ENCODE measurements at regions not wholly inside any gene's neighbourhood (a gene's known extent, or its start where the extent isn't known, plus 50 kb on each side); places are given as distances from the start of the nearest gene placed in this dataset.

GRCh38 chr16:5496013-5496412 is 398.4 kb upstream of the EEF2KMT start:
- no peak for DNase-seq

DNA sequence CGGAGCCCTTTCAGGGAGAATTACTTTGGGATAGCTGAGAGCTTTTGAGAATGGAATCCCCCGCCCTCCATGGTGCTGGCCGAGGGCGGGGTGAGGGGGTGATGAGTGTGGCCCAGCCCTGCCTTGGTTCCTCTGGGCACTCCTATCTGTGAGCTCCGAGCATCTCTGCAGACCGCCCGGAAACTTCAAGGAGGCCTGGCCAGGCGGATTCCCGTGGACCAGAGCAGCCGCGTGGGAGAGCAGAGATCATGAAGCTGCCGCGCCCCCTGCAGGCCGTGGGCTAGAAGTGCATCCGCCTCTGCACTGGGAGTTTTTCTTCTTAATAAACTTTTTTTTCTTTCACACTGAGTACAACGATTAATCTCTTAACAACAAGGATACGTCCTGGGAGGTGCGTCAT is 392.9 kb upstream of the EEF2KMT start:
- peak; percentile 7 for DNase-seq

GRCh38 chr16:5488581-5488980 is 391.0 kb upstream of the EEF2KMT start:
- no peak for DNase-seq

GRCh38 chr16:5487728-5488127 is 390.1 kb upstream of the EEF2KMT start:
- no peak for DNase-seq

GRCh38 chr16:5482256-5482655 is 384.7 kb upstream of the EEF2KMT start:
- DNase-seq = no peak

DNA sequence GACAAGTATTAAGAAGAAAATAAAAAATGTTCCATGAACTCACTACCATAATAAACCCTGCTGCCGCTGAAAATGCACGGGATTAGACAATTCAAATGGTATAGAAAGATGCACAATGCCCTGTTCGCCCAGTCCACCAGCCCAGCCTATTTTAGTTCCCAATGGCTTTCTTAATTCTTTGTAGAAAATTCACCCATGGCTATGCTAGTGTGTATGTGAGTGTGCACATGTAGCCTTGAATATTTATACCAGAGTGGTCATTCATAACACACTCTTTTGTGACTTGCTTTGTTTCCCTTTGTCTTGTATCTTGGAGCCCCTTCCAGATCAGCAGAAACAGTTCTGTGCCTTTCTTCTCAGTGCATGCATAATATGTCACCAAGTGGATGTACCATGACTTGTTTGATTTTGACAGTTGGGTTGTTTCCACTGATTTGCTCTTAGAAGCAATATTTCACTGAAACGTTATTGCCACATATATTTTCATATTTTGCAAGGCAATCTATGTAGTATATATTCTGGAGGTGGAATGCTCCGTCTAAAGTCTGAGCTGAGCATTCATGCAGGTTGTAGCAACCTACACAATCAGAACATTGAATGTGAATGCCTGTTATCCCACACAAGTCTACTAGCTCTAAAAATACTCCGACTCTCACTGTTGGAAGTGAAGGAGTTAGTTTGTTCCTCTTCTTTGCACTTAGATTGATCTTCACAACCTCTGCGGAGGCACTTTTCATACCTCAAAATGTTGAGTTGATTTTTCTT is 383.0 kb upstream of the EEF2KMT start:
- DNase-seq = no peak

- no peak for DNase-seq
These were observed 382.3 kb upstream of the EEF2KMT start for GRCh38 chr16:5479926-5480325.

DNA sequence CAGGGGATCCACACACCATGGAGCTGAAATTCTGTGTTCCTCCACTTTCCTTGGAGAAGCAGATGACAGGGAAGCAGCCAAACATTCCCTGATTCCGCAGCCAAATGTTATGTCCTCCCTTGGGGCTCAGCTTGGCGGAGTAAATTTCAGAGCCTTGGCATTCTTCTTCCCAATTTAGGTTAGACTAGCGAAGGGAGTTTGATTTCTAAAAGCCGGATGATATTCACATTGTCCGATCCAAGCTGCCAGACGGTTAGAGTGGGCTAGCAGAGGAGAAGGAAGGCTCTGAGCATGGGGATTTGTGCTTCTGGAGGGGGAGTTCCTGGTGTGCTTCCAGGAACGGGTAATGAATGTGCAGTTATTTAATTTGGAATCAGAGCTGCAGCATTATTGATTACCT is 380.4 kb upstream of the EEF2KMT start:
- no peak for DNase-seq

DNA sequence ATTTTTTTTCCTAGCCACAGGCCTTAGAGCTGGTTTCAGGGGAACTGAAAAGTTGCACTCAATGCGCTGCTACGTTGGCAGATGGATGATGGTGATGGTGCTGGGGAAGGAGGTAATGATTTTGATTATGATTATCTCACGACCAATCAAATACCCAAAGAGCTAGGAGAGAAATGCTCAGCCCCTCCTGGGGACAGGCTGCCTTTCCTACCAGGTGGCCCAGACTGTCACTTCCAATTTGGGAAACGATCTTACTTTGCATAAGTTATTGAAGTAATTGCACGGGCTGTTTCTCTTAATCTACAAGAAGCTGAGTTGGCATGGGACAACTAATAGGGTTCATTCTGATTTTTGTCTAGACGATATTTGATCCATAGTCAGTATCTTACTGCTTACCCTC is 379.7 kb upstream of the EEF2KMT start:
- DNase-seq = no peak

DNA sequence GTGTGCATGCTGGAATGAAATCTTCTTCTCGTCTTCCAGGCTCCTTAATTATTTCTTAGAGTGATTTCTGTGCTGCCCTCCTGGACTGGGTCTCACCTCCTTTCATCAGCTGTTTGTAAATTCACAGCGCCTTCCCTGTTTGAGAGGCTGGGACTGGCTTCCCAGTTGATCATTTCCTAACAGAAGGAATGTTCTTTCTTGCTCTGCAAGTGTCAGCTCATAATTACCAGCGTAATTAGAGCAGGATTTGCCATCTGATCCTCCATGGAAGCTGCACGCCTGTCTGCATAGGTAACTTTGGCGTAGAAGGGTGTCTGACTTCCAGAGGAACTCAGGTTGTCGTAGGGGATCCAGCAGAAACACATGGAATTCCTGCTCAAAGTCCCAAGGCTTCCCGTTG is 375.0 kb upstream of the EEF2KMT start:
- DNase-seq = no peak

GRCh38 chr16:5468488-5468887 is 370.9 kb upstream of the EEF2KMT start:
- DNase-seq = no peak

DNA sequence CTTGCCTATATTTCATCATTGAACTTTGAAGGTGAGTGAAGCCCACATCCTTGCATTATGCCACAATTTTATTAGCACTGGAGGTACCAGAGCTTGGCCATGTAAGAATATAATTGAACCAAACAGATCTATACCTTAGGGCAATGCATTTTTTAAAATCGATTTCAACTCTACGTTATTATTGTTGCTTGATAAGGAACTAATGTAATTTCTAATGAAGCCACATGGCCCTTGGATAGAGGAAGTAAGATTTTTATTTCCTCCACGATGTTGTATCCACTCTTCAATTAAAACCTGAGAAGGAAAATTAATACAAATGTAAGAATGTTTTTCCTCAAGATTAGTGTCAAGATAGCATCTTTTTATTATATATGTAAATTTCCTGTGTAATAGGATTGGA is 370.0 kb upstream of the EEF2KMT start:
- DNase-seq = no peak

DNA sequence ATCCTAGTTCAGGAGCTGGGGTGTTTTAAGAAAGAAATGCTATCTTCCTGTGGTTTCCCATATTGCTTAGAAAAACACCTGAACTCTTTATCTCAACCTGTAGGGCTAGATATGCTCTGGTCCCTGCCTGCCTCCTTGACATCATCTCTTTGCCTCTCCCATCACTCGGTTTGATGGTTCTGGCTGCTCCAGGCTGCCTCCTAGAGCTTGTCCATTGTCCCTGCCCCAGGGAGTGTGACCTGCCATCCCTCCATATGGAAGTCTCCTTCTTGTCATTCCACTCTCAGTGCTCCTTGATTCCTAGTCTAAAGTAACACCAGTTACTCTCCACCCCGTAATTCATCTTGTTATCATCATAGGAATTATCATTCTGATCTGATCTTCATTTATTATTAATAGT is 369.0 kb upstream of the EEF2KMT start:
- no peak for DNase-seq

DNA sequence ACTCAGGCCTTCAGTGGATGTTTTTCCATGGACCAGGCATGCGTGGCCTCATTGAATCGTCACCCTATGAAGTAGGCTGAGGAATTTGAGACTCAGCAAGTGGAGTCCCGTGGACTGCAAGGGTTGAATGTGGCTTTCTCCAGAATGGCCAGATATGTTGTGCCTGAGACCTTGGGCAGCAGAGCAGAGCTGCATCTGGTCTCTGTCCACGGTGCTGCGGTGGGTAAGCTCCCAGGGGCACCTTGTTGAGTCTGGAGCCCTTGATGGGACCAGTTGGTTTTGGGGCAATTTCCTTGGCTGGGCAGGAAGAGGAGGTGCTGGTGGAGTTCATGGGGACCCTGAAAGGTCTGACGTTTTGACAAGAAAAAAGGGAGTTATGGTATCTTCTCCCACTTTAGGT is 368.1 kb upstream of the EEF2KMT start:
- DNase-seq = no peak

- DNase-seq = no peak
These were observed 366.2 kb upstream of the EEF2KMT start for GRCh38 chr16:5463820-5464219.

GRCh38 chr16:5461574-5461973 is 364.0 kb upstream of the EEF2KMT start:
- no peak for DNase-seq

DNA sequence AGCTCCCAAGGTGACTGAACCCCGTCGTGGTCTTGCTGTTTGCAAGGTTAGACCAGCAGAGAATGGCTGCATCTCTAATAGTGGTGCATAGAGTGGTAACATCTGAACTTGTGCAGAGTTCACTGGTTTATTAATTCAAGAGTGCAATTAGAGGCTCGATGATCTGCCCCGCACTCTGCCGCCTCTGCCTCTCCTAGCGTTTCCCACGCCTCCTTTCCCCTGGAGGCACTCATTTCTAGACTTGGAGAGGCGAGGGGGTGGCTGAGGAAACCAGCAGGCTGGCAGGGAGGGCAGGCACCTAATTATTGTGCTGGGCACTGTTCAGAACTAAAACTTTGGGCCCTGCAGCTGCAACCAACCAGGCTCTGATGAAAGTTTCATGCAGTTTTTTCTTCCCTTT is 363.5 kb upstream of the EEF2KMT start:
- no peak for DNase-seq

DNA sequence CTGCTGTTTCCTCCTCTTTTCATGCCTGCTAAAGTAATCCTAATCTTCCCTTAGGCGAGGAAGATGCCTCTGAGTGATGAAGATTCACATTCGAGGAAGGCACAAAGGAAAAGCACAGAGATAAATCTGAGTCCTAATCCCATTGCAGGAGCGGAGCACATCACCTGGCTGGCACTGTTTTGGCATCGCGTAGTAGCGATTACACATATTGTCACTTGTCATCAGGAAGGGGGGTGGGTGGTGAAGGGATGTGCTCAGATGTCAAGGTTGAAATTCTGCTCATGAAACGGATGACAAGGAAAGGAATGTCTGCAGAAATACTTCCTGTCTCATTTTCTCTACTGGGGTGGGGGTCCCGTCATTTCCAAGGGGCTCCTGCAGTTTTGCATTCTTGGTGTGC is 363.1 kb upstream of the EEF2KMT start:
- no peak for DNase-seq

- DNase-seq = no peak
These were observed 362.3 kb upstream of the EEF2KMT start for GRCh38 chr16:5459863-5460262.

DNA sequence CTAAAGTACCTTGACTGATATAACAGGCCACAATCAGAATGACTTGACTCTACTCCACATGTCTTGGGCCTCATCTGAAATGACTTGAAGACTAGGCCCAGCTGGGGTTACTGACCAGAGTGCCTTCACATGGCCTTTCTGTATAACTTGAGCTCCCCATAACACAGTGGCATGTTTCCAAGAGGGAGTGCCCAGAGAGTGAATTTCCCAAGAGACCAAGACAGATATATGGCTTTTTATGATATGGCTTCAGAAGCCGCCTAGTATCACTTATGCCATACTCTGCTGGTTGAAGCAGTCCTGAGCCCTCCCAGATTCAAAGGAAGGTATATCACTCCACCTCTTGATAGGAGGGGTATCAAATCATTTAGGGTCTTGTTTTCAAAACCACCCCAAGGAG is 357.5 kb upstream of the EEF2KMT start:
- DNase-seq = no peak

DNA sequence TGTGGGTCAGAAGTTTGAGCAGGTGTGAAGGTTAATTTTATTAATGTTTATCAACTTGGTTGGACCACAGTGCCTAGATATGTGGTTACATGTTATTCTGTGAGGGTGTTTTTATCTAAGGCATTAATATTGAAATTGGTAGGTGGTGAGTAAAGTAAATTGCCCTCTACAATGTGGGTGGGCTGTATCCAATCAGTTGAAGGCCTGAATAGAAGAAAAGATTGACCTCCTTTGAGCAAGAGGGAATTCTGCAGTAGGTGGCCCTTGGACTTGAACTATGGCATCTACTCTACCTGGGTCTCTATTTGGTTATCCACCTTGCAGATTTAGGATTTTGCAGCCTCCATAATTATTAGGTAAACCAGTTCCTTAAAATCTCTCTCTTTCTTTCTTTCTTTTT is 356.8 kb upstream of the EEF2KMT start:
- DNase-seq = no peak

- no peak for DNase-seq
These were observed 354.0 kb upstream of the EEF2KMT start for GRCh38 chr16:5451641-5452040.

- DNase-seq = no peak
These were observed 353.0 kb upstream of the EEF2KMT start for GRCh38 chr16:5450409-5451104.

GRCh38 chr16:5449901-5450300 is 352.3 kb upstream of the EEF2KMT start:
- DNase-seq = no peak

DNA sequence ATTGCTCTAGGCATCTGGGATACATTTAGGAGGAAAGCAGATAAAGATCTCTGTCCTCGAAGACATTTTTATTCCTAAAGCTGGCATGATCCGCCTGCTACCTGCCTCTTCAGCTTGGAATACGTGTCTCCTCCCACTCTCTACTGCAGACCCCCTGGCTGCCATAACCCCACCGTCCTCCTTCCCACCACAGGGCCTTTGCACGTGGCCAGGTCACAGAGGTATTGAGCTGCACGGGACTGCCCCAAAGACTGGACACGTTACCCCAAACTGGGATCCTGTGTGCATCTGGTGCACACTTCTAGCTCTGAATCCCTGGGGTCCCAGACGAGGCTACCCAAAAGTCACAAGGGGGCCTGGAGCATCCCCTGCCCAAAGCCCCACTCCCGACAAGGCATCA is 351.2 kb upstream of the EEF2KMT start:
- DNase-seq = no peak
